Stimulated activated CD4-positive, alpha-beta T cell treated with anti-CD3 and anti-CD28 coated beads, TNF-alpha, amount 100 ng/mL, for 48 hours (primary cell): ENCODE measurements at regions not wholly inside any gene's neighbourhood (a gene's known extent, or its start where the extent isn't known, plus 50 kb on each side); places are given as distances from the start of the nearest gene placed in this dataset.

Experiments
- DNase-seq, 3 donors: peaks; one replicate each; pipeline ENCODE4 v3.0.0-alpha.2; 2020; ENCODE audit warnings: low read depth in 3 of 3

- no peak for DNase-seq
These were observed 69.7 kb upstream of the MAMLD1 start for GRCh38 chrX:150293311-150294013.

- no peak for DNase-seq
These were observed 64.1 kb upstream of the MAMLD1 start for GRCh38 chrX:150298841-150299551.

- DNase-seq: no peak
These were observed 63.5 kb upstream of the MAMLD1 start for GRCh38 chrX:150299579-150299978.

- no peak for DNase-seq
These were observed 59.6 kb upstream of the MAMLD1 start for GRCh38 chrX:150303386-150304097.

- no peak for DNase-seq
These were observed 57.1 kb upstream of the MAMLD1 start for GRCh38 chrX:150306002-150306401.

GRCh38 chrX:150308041-150308440 is 55.1 kb upstream of the MAMLD1 start:
- DNase-seq: no peak

GRCh38 chrX:150308532-150309157 is 54.5 kb upstream of the MAMLD1 start:
- DNase-seq: no peak

- no peak for DNase-seq
These were observed 52.7 kb upstream of the MAMLD1 start for GRCh38 chrX:150310417-150310816.

- no peak for DNase-seq
These were observed 52.2 kb upstream of the MAMLD1 start for GRCh38 chrX:150310881-150311280.

- DNase-seq: no peak
These were observed 50.2 kb upstream of the MAMLD1 start for GRCh38 chrX:150312931-150313330.
